PC-9 (cell line): ENCODE measurements at regions not wholly inside any gene's neighbourhood (a gene's known extent, or its start where the extent isn't known, plus 50 kb on each side); places are given as distances from the start of the nearest gene placed in this dataset.

ENCODE experiments used
- BruUV-seq: library from RNA; stranded (reverse); fragments of 400-500 nt; replicated peaks from 2 replicates; lab custom pipeline; 2021; lab: Mats Ljungman, UMichigan
- CTCF ChIA-PET: fragments of 300-600 bp; sonication (Branson Sonifier 250); formaldehyde crosslinking; loops from one replicate; lab custom pipeline; 2022; ENCODE audit warnings: antibody characterized with exemption; lab: Charles Lee
- POLR2A ChIA-PET: fragments of 300-600 bp; sonication (Branson Sonifier 250); formaldehyde crosslinking; loops from one replicate; lab custom pipeline; 2022; ENCODE audit warnings: antibody characterized with exemption; ENCODE audit not compliant: unreplicated experiment; lab: Charles Lee
- DNase-seq, 2 experiments: peaks; one replicate each; pipeline versions ENCODE4 v3.0.0 to v3.0.0-alpha.2; 2015 to 2022; ENCODE audit warnings: mixed read lengths in 1 of 2
- H2AFZ ChIP-seq: fragments of 200-600 bp; sonication (generic); 2 replicates; pipeline ENCODE4 v1.8.1; 2017; ENCODE audit warnings: antibody characterized with exemption
- H3F3A ChIP-seq: fragments of 200-600 bp; sonication (generic); 2 replicates; pipeline ENCODE4 v1.8.1; 2017; ENCODE audit warnings: antibody characterized with exemption, mild to moderate bottlenecking, low read depth; ENCODE audit not compliant: insufficient read depth
- H3K27ac ChIP-seq: fragments of 200-600 bp; sonication (generic); 2 replicates; pipeline ENCODE4 v1.6.1; 2016; ENCODE audit warnings: mixed run types
- H3K27me3 ChIP-seq: fragments of 200-600 bp; sonication (generic); 2 replicates; pipeline ENCODE4 v1.6.1; 2016; ENCODE audit warnings: low read depth, mixed run types; ENCODE audit not compliant: insufficient read depth
- H3K36me3 ChIP-seq: fragments of 200-600 bp; sonication (generic); 2 replicates; pipeline ENCODE4 v1.6.1; 2016; ENCODE audit warnings: low read depth, mixed run types
- H3K4me1 ChIP-seq: fragments of 200-600 bp; sonication (generic); replicated peaks from 2 replicates; pipeline ENCODE4 v1.6.1; 2016; ENCODE audit warnings: mixed run types; ENCODE audit not compliant: insufficient read depth
- H3K4me2 ChIP-seq: fragments of 200-600 bp; sonication (generic); 2 replicates; pipeline ENCODE4 v1.6.1; 2017; ENCODE audit warnings: mixed run types
- H3K4me3 ChIP-seq: fragments of 200-600 bp; sonication (generic); 2 replicates; pipeline ENCODE4 v1.6.1; 2016; ENCODE audit warnings: mixed run types
- H3K79me2 ChIP-seq: fragments of 200-600 bp; sonication (generic); 2 replicates; pipeline ENCODE4 v1.6.1; 2017; ENCODE audit warnings: low read depth, mixed run types
- H3K9me2 ChIP-seq: fragments of 200-600 bp; sonication (generic); 2 replicates; pipeline ENCODE4 v1.8.1; 2017; ENCODE audit warnings: mild to moderate bottlenecking; ENCODE audit not compliant: insufficient read depth
- H3K9me3 ChIP-seq: fragments of 200-600 bp; sonication (generic); 2 replicates; pipeline ENCODE4 v1.8.1; 2016; ENCODE audit warnings: low read depth; ENCODE audit not compliant: insufficient read depth
- H4K20me1 ChIP-seq: fragments of 200-600 bp; sonication (generic); 2 replicates; pipeline ENCODE4 v1.8.1; 2017; ENCODE audit not compliant: insufficient read depth
- CTCF ChIP-seq: fragments of 200-600 bp; sonication (generic); conservative IDR thresholded peaks from 2 replicates; pipeline ENCODE4 v1.6.1; 2017; ENCODE audit warnings: mixed run types, antibody characterized with exemption, mild to moderate bottlenecking, moderate library complexity
- EZH2 ChIP-seq: fragments of 200-600 bp; sonication (generic); IDR thresholded peaks from 2 replicates; pipeline ENCODE4 v1.8.0; 2017; ENCODE audit warnings: antibody characterized with exemption, low read depth
- intact Hi-C: fragments of 100-400 bp; cut with micrococcal nuclease; formaldehyde crosslinking; loops from one replicate; pipeline ENCODE4 v1.10.0; 2022; ENCODE audit not compliant: unreplicated experiment

- Histone ChIP-seq H3K79me2 (no peaks in the 10 kb centered on the region), H3K9me2 (no peaks in the 10 kb centered on the region), H3F3A (no peaks in the 10 kb centered on the region), H3K9me3 (no peaks in the 10 kb centered on the region), H3K4me1 (no peaks in the 10 kb centered on the region), H3K4me3 (no peak overlapping the region), H3K36me3 (no peaks in the 10 kb centered on the region), H3K27me3 (no peaks in the 10 kb centered on the region), H4K20me1 (no peaks in the 10 kb centered on the region), H2AFZ (no peak overlapping the region), H3K27ac (no peak overlapping the region), H3K4me2 (no peak overlapping the region)
- ChIA-PET POLR2A (interaction anchor here (0.5 kb wide), 1 partner anchor 12 kb away, joined by 19 read pairs; no protein-coding TSS in a partner anchor), CTCF (no interaction called here)
- TF ChIP-seq EZH2 (no peak), CTCF (no peak)
- BruUV-seq = no TSS peak
- intact Hi-C loops = no loop called here
- DNase-seq = no peak
Observed at GRCh38 chr22:47309946-47310345, 547.5 kb downstream of the TBC1D22A start.

- no peaks in the 10 kb centered on the region for H3K79me2 ChIP-seq
- no peaks in the 10 kb centered on the region for H3K36me3 ChIP-seq
- no peaks in the 10 kb centered on the region for H3F3A ChIP-seq
- H3K4me2 ChIP-seq = no peak overlapping the region
- no peak overlapping the region for H2AFZ ChIP-seq
- intact Hi-C loops = no loop called here
- no peaks in the 10 kb centered on the region for H3K4me1 ChIP-seq
- no TSS peak for BruUV-seq
- CTCF ChIA-PET = no interaction called here
- POLR2A ChIA-PET = no interaction called here
- H3K9me3 ChIP-seq = no peaks in the 10 kb centered on the region
- no peaks in the 10 kb centered on the region for H3K9me2 ChIP-seq
- no peak for TF ChIP-seq EZH2
- TF ChIP-seq CTCF = no peak
- no peak overlapping the region for H3K27ac ChIP-seq
- DNase-seq = no peak
- H4K20me1 ChIP-seq = no peaks in the 10 kb centered on the region
- H3K27me3 ChIP-seq = no peaks in the 10 kb centered on the region
- no peak overlapping the region for H3K4me3 ChIP-seq
Observed at GRCh38 chr22:47309476-47309875, 547.0 kb downstream of the TBC1D22A start.

- TF ChIP-seq CTCF (no peak), EZH2 (no peak)
- Histone ChIP-seq H3K9me3 (no peaks in the 10 kb centered on the region), H3K4me1 (no peaks in the 10 kb centered on the region), H3K27me3 (no peaks in the 10 kb centered on the region), H2AFZ (no peak overlapping the region), H3K9me2 (no peaks in the 10 kb centered on the region), H3K79me2 (no peaks in the 10 kb centered on the region), H3K27ac (no peak overlapping the region), H3K36me3 (no peaks in the 10 kb centered on the region), H3K4me2 (no peak overlapping the region), H4K20me1 (no peaks in the 10 kb centered on the region), H3F3A (no peaks in the 10 kb centered on the region), H3K4me3 (no peak overlapping the region)
- CTCF ChIA-PET = no interaction called here
- no peak for DNase-seq
- intact Hi-C loops = no loop called here
- POLR2A ChIA-PET = no interaction called here
- no TSS peak for BruUV-seq
Observed at GRCh38 chr22:47308886-47309285, 546.4 kb downstream of the TBC1D22A start.
